Adipocyte (in vitro differentiated cells): ENCODE measurements at regions not wholly inside any gene's neighbourhood (a gene's known extent, or its start where the extent isn't known, plus 50 kb on each side); places are given as distances from the start of the nearest gene placed in this dataset.

Experiments used
- DNase-seq: peaks from one replicate; pipeline ENCODE4 v3.0.0-alpha.2; 2015; ENCODE audit warnings: low read depth
- H3K27me3 ChIP-seq: replicated peaks from 2 replicates; pipeline ENCODE4 v1.7.0; 2013; ENCODE audit warnings: mild to moderate bottlenecking, low read length, moderate library complexity; ENCODE audit not compliant: control insufficient read depth, insufficient read depth
- H3K36me3 ChIP-seq: 2 replicates; pipeline ENCODE4 v1.7.0; 2013; ENCODE audit warnings: low read length, mild to moderate bottlenecking, moderate library complexity; ENCODE audit not compliant: control insufficient read depth, insufficient read depth, severe bottlenecking
- H3K4me1 ChIP-seq: 2 replicates; pipeline ENCODE4 v1.7.0; 2013; ENCODE audit warnings: mild to moderate bottlenecking, low read length, moderate library complexity; ENCODE audit not compliant: control insufficient read depth, insufficient read depth
- H3K4me3 ChIP-seq: 2 replicates; pipeline ENCODE4 v1.7.0; 2013; ENCODE audit warnings: mild to moderate bottlenecking, low read length, moderate library complexity
- H3K9ac ChIP-seq: 2 replicates; pipeline ENCODE4 v1.7.0; 2013; ENCODE audit warnings: mild to moderate bottlenecking, low read length, moderate library complexity
- H3K9me3 ChIP-seq: 2 replicates; pipeline ENCODE4 v1.7.0; 2013; ENCODE audit warnings: mild to moderate bottlenecking, low read length, moderate library complexity; ENCODE audit not compliant: control insufficient read depth

DNA sequence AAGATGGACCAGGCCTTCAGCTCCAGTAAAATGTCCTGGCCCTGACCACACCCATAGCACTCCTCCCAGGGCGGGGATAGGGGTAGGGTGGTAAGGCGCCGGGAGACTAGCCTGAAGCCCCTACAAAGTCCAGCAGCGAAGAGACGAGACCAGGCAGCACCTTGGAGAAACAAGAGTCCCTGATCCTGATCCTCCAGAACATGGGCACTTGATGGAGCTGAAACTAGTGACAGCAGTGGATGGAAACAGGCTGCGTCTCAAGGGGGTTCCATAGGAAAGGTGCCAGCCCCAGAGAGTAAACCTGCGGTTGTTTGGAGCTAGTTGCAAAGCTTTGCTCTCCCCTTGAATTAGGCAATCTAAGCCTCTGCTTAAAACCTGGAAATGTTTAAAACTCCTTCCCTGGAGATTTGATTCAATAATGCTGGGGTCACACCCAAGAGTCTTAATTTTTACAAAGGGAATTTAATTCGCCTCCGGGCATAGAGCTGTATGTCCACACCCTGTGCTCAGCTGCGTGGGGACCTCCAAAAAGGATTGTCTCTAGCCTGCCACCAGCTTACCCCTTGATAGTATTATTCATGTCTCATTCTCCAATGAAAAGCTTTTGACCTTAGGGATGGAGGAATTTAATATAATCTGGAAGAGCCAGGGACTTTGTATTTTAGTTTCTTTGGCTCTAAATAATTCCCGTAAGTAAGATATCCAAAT is 258.6 kb downstream of the PMP22 start:
- Histone ChIP-seq H3K9ac (no peak overlapping the region), H3K9me3 (no peaks in the 10 kb centered on the region), H3K36me3 (no peaks in the 10 kb centered on the region), H3K4me3 (no peak overlapping the region), H3K27me3 (peaks cover 20% of the 10 kb centered on the region), H3K4me1 (peaks cover 4% of the 10 kb centered on the region)
- DNase-seq = no peak

DNA sequence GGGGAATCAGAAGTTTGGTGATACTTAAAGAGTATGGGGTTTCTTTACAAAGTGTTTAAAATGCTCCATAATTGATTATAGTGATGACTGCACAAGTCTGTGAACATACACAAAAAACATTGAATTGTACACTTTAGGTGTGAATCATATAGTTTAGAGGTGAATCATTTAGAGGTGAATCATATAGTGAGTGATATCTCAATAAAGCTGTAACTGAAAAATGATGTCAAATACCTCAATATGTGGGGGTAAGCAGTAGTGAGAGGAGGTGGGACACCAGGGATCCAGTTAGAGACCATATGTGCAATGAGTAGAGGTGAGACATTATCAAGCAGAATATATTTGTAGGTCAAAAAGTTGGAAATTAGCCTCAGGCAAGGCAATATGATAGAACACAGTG is 264.5 kb downstream of the PMP22 start:
- Histone ChIP-seq H3K4me3 (no peak overlapping the region), H3K9ac (no peak overlapping the region), H3K9me3 (no peaks in the 10 kb centered on the region), H3K27me3 (peaks cover 4% of the 10 kb centered on the region), H3K4me1 (no peaks in the 10 kb centered on the region), H3K36me3 (no peaks in the 10 kb centered on the region)
- no peak for DNase-seq

DNA sequence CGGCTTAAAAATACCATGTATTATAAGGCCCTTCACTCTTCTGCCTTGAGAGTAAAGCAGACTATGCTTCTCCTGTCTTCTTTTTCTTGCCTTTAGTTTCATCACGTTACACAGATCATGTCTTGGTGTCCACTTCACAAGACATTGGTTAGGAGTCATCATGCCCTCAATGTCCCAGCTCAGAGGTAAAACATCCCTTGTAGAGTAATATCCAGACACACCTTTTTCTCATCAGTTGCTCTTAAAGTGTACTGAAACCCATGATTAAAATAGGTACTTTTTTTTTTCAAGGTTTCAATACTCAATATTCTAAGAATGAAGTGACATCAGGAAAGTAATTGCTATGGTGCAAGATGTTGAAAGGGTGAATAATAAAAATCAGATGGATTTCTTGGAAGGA is 267.8 kb downstream of the PMP22 start:
- Histone ChIP-seq H3K9me3 (no peaks in the 10 kb centered on the region), H3K27me3 (no peaks in the 10 kb centered on the region), H3K9ac (no peak overlapping the region), H3K36me3 (no peaks in the 10 kb centered on the region), H3K4me3 (no peak overlapping the region), H3K4me1 (no peaks in the 10 kb centered on the region)
- DNase-seq = no peak

GRCh38 chr17:14986127-14986526 is 279.0 kb downstream of the PMP22 start:
- H3K9me3 ChIP-seq = no peaks in the 10 kb centered on the region
- H3K4me1 ChIP-seq = no peaks in the 10 kb centered on the region
- H3K36me3 ChIP-seq = no peaks in the 10 kb centered on the region
- no peak overlapping the region for H3K4me3 ChIP-seq
- no peak overlapping the region for H3K9ac ChIP-seq
- DNase-seq = no peak
- H3K27me3 ChIP-seq = peaks cover 12% of the 10 kb centered on the region

DNA sequence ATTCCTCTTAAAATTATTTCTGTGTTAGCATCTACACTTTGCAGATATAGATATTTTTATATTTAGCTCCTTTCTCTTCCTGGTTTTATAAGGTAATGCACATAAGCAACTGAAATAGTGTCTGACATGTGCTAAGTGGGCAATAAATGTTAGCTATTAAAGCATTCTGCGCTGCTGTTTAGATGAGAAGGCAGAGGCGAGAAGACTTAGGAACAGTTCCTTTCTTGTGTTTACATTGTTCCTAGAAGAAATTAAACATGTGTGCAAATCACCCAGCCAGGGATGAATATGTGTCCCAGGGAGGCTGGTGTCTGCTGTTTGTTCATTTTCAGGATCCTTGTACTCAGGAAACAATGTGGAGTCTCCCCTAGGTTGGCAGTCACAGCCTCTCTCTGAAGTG is 292.3 kb downstream of the PMP22 start:
- Histone ChIP-seq H3K9me3 (peaks cover 17% of the 10 kb centered on the region), H3K27me3 (peaks cover 15% of the 10 kb centered on the region), H3K4me1 (no peaks in the 10 kb centered on the region), H3K36me3 (no peaks in the 10 kb centered on the region), H3K4me3 (no peak overlapping the region), H3K9ac (no peak overlapping the region)
- DNase-seq = no peak

- H3K27me3 ChIP-seq = peaks cover 12% of the 10 kb centered on the region
- no peaks in the 10 kb centered on the region for H3K4me1 ChIP-seq
- no peaks in the 10 kb centered on the region for H3K36me3 ChIP-seq
- peaks cover 17% of the 10 kb centered on the region for H3K9me3 ChIP-seq
- no peak overlapping the region for H3K9ac ChIP-seq
- no peak overlapping the region for H3K4me3 ChIP-seq
- DNase-seq = no peak
Observed at GRCh38 chr17:14971054-14971453, 294.1 kb downstream of the PMP22 start.

- no peak for DNase-seq
- H3K36me3 ChIP-seq = no peaks in the 10 kb centered on the region
Observed at GRCh38 chr17:14959106-14959648, 305.9 kb downstream of the PMP22 start.

GRCh38 chr17:14953405-14953804 is 311.7 kb downstream of the PMP22 start:
- no peaks in the 10 kb centered on the region for H3K27me3 ChIP-seq
- H3K4me3 ChIP-seq = no peak overlapping the region
- no peaks in the 10 kb centered on the region for H3K36me3 ChIP-seq
- H3K4me1 ChIP-seq = no peaks in the 10 kb centered on the region
- H3K9ac ChIP-seq = no peak overlapping the region
- H3K9me3 ChIP-seq = no peaks in the 10 kb centered on the region
- DNase-seq = no peak

More at GRCh38 chr17:14959106-14959648, 305.9 kb downstream of the PMP22 start:
- Histone ChIP-seq H3K9me3 (no peaks in the 10 kb centered on the region), H3K9ac (no peak overlapping the region), H3K4me1 (no peaks in the 10 kb centered on the region), H3K4me3 (no peak overlapping the region), H3K27me3 (no peaks in the 10 kb centered on the region)

DNA sequence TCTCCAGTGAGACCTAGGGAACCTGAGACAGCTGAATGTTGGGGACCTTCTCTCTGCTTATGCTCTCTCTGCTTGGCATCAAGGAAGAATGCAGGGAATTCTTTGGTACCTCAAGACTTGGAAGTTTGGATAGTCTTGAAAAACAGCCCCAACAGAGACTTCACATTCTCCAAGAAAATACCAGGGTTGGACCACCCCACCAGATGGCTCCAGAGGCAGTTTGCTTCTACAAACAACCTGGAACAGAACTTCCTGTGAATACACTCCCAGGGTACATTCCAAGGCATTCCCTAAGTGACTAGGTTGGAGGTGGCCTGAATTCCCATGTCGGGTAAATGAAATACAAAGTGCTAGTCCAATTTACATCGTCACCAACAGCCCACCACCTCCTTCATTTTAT is 314.4 kb downstream of the PMP22 start:
- DNase-seq = no peak
- H3K4me1 ChIP-seq = no peaks in the 10 kb centered on the region
- no peaks in the 10 kb centered on the region for H3K36me3 ChIP-seq
- no peak overlapping the region for H3K4me3 ChIP-seq
- H3K9me3 ChIP-seq = no peaks in the 10 kb centered on the region
- H3K9ac ChIP-seq = no peak overlapping the region
- H3K27me3 ChIP-seq = no peaks in the 10 kb centered on the region

DNA sequence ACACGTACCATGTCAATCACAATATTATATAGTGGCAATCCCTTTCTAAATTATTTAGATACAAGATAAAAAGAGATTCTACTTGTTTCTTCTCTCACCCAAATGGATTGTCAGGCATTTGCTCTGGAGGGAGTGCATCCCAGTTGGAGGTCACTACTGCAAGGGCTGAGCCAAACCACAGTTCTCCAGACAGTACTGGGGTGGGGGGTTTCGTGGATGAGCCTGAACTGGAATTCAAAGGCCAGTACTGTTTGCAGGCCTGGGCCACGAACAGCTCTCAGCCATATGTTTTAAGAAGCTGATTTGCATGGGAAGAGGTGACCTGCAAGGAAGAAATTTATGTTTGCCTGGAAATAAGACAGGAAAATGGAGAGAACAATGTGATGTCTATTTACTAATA is 314.9 kb downstream of the PMP22 start:
- H3K27me3 ChIP-seq = no peaks in the 10 kb centered on the region
- H3K4me1 ChIP-seq = no peaks in the 10 kb centered on the region
- DNase-seq = no peak
- H3K36me3 ChIP-seq = no peaks in the 10 kb centered on the region
- no peak overlapping the region for H3K9ac ChIP-seq
- no peak overlapping the region for H3K4me3 ChIP-seq
- no peaks in the 10 kb centered on the region for H3K9me3 ChIP-seq

GRCh38 chr17:14947671-14948070 is 317.5 kb downstream of the PMP22 start:
- Histone ChIP-seq H3K36me3 (no peaks in the 10 kb centered on the region), H3K4me1 (peaks cover 2% of the 10 kb centered on the region), H3K9me3 (no peaks in the 10 kb centered on the region), H3K27me3 (no peaks in the 10 kb centered on the region), H3K4me3 (no peak overlapping the region), H3K9ac (no peak overlapping the region)
- no peak for DNase-seq

GRCh38 chr17:14946481-14946880 is 318.6 kb downstream of the PMP22 start:
- no peak for DNase-seq
- H3K36me3 ChIP-seq = no peaks in the 10 kb centered on the region
- no peak overlapping the region for H3K9ac ChIP-seq
- H3K4me1 ChIP-seq = peaks cover 3% of the 10 kb centered on the region
- no peaks in the 10 kb centered on the region for H3K27me3 ChIP-seq
- no peak overlapping the region for H3K4me3 ChIP-seq
- no peaks in the 10 kb centered on the region for H3K9me3 ChIP-seq
